H9 (cell line): ENCODE measurements at regions not wholly inside any gene's neighbourhood (a gene's known extent, or its start where the extent isn't known, plus 50 kb on each side); places are given as distances from the start of the nearest gene placed in this dataset.

Source experiments
- DNase-seq: peaks from one replicate; pipeline ENCODE4 v3.0.0-alpha.2; 2017
- H2AFZ ChIP-seq: one replicate; pipeline ENCODE4 v1.6.1; 2013; ENCODE audit warnings: mild to moderate bottlenecking, low read length, control low read depth, moderate library complexity
- H2AK5ac ChIP-seq: 2 replicates; pipeline ENCODE4 v1.6.1; 2013; ENCODE audit warnings: low read length, control low read depth, mixed read lengths; ENCODE audit not compliant: insufficient read length
- H2BK120ac ChIP-seq: one replicate; pipeline ENCODE4 v1.6.1; 2013; ENCODE audit warnings: low read depth, mild to moderate bottlenecking, low read length, control low read depth, inconsistent platforms; ENCODE audit not compliant: poor library complexity, severe bottlenecking
- H2BK12ac ChIP-seq: 2 replicates; pipeline ENCODE4 v1.6.1; 2013; ENCODE audit warnings: low read length, control low read depth, mixed read lengths, low read depth; ENCODE audit not compliant: insufficient read length
- H2BK15ac ChIP-seq: 2 replicates; pipeline ENCODE4 v1.6.1; 2013; ENCODE audit warnings: low read depth, low read length, control low read depth
- H2BK20ac ChIP-seq: one replicate; pipeline ENCODE4 v1.6.1; 2013; ENCODE audit warnings: low read depth, mild to moderate bottlenecking, low read length, control low read depth, inconsistent platforms; ENCODE audit not compliant: poor library complexity, severe bottlenecking
- H2BK5ac ChIP-seq: 2 replicates; pipeline ENCODE4 v1.6.1; 2013; ENCODE audit warnings: low read length, control low read depth, mixed read lengths; ENCODE audit not compliant: insufficient read length
- H3K14ac ChIP-seq: 2 replicates; pipeline ENCODE4 v1.6.1; 2013; ENCODE audit warnings: low read length, control low read depth; ENCODE audit not compliant: insufficient read depth
- H3K18ac ChIP-seq: 2 replicates; pipeline ENCODE4 v1.6.1; 2013; ENCODE audit warnings: low read depth, mild to moderate bottlenecking, mixed read lengths, low read length, control low read depth; ENCODE audit not compliant: insufficient read length
- H3K23ac ChIP-seq: 2 replicates; pipeline ENCODE4 v1.6.1; 2013; ENCODE audit warnings: low read length, control low read depth, mixed read lengths, low read depth; ENCODE audit not compliant: insufficient read length
- H3K23me2 ChIP-seq: 2 replicates; pipeline ENCODE4 v1.6.1; 2013; ENCODE audit warnings: low read depth, mild to moderate bottlenecking, mixed read lengths, low read length, control low read depth; ENCODE audit not compliant: insufficient read length, poor library complexity, severe bottlenecking
- H3K27ac ChIP-seq: 2 replicates; pipeline ENCODE4 v1.5.1; 2013; ENCODE audit warnings: low read length, control low read depth, mixed read lengths, low read depth; ENCODE audit not compliant: insufficient read length
- H3K27me3 ChIP-seq: 2 replicates; pipeline ENCODE4 v1.6.1; 2013; ENCODE audit warnings: low read length, control low read depth, inconsistent platforms; ENCODE audit not compliant: insufficient read depth
- H3K4ac ChIP-seq: 2 replicates; pipeline ENCODE4 v1.6.1; 2013; ENCODE audit warnings: low read depth, mild to moderate bottlenecking, control low read depth, inconsistent platforms, low read length, moderate library complexity
- H3K4me1 ChIP-seq: 2 replicates; pipeline ENCODE4 v1.6.1; 2013; ENCODE audit warnings: low read length, control low read depth, inconsistent platforms; ENCODE audit not compliant: insufficient read depth
- H3K4me2 ChIP-seq: 2 replicates; pipeline ENCODE4 v1.6.1; 2013; ENCODE audit warnings: low read length, control low read depth, mixed read lengths; ENCODE audit not compliant: insufficient read length, insufficient read depth
- H3K56ac ChIP-seq: 2 replicates; pipeline ENCODE4 v1.6.1; 2013; ENCODE audit warnings: low read depth, mild to moderate bottlenecking, mixed read lengths, low read length, control low read depth; ENCODE audit not compliant: insufficient read length
- H3K79me1 ChIP-seq: 2 replicates; pipeline ENCODE4 v1.6.1; 2013; ENCODE audit warnings: low read depth, mild to moderate bottlenecking, moderate library complexity, low read length, control low read depth, inconsistent platforms; ENCODE audit not compliant: insufficient read depth, poor library complexity, severe bottlenecking
- H3K79me2 ChIP-seq: 2 replicates; pipeline ENCODE4 v1.6.1; 2013; ENCODE audit warnings: low read length, control low read depth, inconsistent platforms; ENCODE audit not compliant: insufficient read depth
- H3K9ac ChIP-seq: 2 replicates; pipeline ENCODE4 v1.6.1; 2013; ENCODE audit warnings: low read length, control low read depth, mixed read lengths; ENCODE audit not compliant: insufficient read length; ENCODE audit errors: extremely low read depth
- H3K9me3 ChIP-seq: one replicate; pipeline ENCODE4 v1.6.1; 2013; ENCODE audit warnings: low read depth, low read length, inconsistent platforms; ENCODE audit not compliant: control insufficient read depth
- H3T11ph ChIP-seq: one replicate; pipeline ENCODE4 v1.6.1; 2013; ENCODE audit warnings: mild to moderate bottlenecking, low read length, control low read depth, inconsistent platforms
- H4K20me1 ChIP-seq: one replicate; pipeline ENCODE4 v1.6.1; 2013; ENCODE audit not compliant: control insufficient read depth, insufficient read length, insufficient read depth
- H4K5ac ChIP-seq: 2 replicates; pipeline ENCODE4 v1.6.1; 2013; ENCODE audit warnings: low read depth, mild to moderate bottlenecking, mixed read lengths, low read length, control low read depth; ENCODE audit not compliant: insufficient read length
- H4K8ac ChIP-seq: replicated peaks from 2 replicates; pipeline ENCODE4 v1.6.1; 2013; ENCODE audit warnings: low read length, control low read depth, mixed read lengths, low read depth; ENCODE audit not compliant: insufficient read length
- H4K91ac ChIP-seq: 2 replicates; pipeline ENCODE4 v1.6.1; 2013; ENCODE audit warnings: low read depth, mild to moderate bottlenecking, moderate library complexity, mixed read lengths, low read length, control low read depth; ENCODE audit not compliant: insufficient read length
- H3K27ac Mint-ChIP-seq, 3 experiments: 2 replicates in 2 of 3; 3 replicates in 1 of 3; pipeline ENCODE4 v1.8.0; 2020 to 2021; ENCODE audit warnings: mixed read lengths in 3 of 3, mild to moderate bottlenecking in 1 of 3, moderate library complexity in 1 of 3
- H3K27me3 Mint-ChIP-seq: 2 replicates; pipeline ENCODE4 v1.8.0; 2021; ENCODE audit warnings: low read depth, mild to moderate bottlenecking, moderate library complexity, mixed read lengths
- H3K36me3 Mint-ChIP-seq, 3 experiments: 2 replicates in 2 of 3; 3 replicates in 1 of 3; pipeline ENCODE4 v1.8.0; 2020 to 2021; ENCODE audit warnings: low read depth in 3 of 3, mixed read lengths in 3 of 3; ENCODE audit not compliant: insufficient read depth in 1 of 3
- H3K4me1 Mint-ChIP-seq, 2 experiments: 2 replicates each; pipeline ENCODE4 v1.8.0; 2020; ENCODE audit warnings: mixed read lengths in 2 of 2
- H3K4me3 Mint-ChIP-seq, 2 experiments: 2 replicates in 1 of 2; 3 replicates in 1 of 2; pipeline ENCODE4 v1.8.0; 2020 to 2021; ENCODE audit warnings: mild to moderate bottlenecking in 2 of 2, mixed read lengths in 2 of 2, moderate library complexity in 1 of 2
- H3K9me3 Mint-ChIP-seq, 2 experiments: 2 replicates in 1 of 2; 3 replicates in 1 of 2; pipeline ENCODE4 v1.8.0; 2020; ENCODE audit warnings: mild to moderate bottlenecking in 2 of 2, mixed read lengths in 2 of 2, moderate library complexity in 1 of 2
- WGBS: extraction: QIAGEN DNeasy Blood & Tissue Kit; methylation state at CpG from one replicate; pipeline ENCODE4 v1.1.7; 2013; ENCODE audit warnings: missing lambda C conversion rate, low lambda C conversion rate, mixed read lengths; ENCODE audit not compliant: insufficient read length; ENCODE audit errors: extremely low coverage; 5-methylcytosine and 5-hydroxymethylcytosine counted together
- TF ChIP-seq, protein P1 (sequence below): fragments of 200-600 bp; sonication (generic); conservative IDR thresholded peaks from 3 replicates; pipeline ENCODE4 v1.8.0; 2021; ENCODE audit warnings: antibody characterized with exemption, mild to moderate bottlenecking

DNA sequence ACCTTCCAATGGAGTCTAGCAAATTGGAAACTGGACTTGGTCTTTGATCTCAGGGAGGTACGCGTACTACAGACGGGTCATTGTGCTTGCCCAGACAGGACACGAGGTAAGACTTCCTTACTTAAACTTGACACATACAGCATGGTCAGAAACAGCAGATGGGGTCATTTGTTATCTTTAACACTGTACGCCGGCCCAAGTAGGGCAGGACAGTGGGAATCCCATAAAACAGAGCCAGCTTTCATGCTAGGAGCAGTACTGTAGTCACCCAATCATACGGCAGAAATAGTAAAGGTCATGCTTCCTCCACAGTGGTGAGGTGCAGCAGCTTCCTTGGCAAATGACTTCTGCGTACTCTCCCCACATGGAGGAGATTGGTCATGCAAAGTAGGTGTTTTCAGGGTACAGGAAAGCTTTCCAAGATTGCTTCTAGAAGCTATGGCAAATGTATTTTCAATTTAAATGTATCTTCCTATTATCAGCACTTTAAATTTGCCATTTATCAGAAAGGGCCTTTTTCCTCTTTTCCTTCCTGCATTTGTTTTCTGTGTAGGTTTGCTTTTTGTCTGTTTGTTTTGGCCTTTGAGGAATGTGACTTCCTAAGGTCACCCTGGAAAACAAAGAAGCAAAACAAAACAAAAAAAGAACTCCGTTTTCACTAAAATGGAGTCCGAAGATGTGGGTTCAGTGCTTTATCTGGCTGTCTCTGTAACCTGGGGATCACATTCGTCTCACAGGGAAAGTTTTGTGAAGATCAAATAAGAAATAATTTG, 74.0 kb upstream of the DSG1 start:
- H3K4me3 Mint-ChIP-seq, result no peak overlapping the region
- Histone ChIP-seq H3K18ac (peak overlapping the region; percentile 51), H3K4me1 (peaks cover 10% of the 10 kb centered on the region; the same call in 1 of the 2 replicates), H3K14ac (no peak overlapping the region), H3K23ac (no peak overlapping the region), H3K27ac (no peak overlapping the region), H3K27me3 (no peaks in the 10 kb centered on the region), H4K91ac (no peak overlapping the region), H3K4ac (no peak overlapping the region), H2AK5ac (no peak overlapping the region), H3K79me2 (no peaks in the 10 kb centered on the region), H3K56ac (no peak overlapping the region), H2BK12ac (peak overlapping the region; percentile 41), H3K9ac (no peak overlapping the region), H3K4me2 (no peak overlapping the region), H2BK20ac (no peak overlapping the region), H3T11ph (no peak overlapping the region), H2BK5ac (no peak overlapping the region), H3K79me1 (no peaks in the 10 kb centered on the region), H2AFZ (peak overlapping the region; percentile 27), H2BK15ac (no peak overlapping the region), H4K8ac (no peak overlapping the region), H4K5ac (no peak overlapping the region), H4K20me1 (no peaks in the 10 kb centered on the region), H2BK120ac (no peak overlapping the region), H3K9me3 (no peaks in the 10 kb centered on the region), H3K23me2 (no peaks in the 10 kb centered on the region)
- H3K36me3 Mint-ChIP-seq, result no peaks in the 10 kb centered on the region
- no peak for DNase-seq
- peak overlapping the region in 2 of 3 experiments; percentile 5 to 66; a peak in 2 of 7 replicates for H3K27ac Mint-ChIP-seq
- TF ChIP-seq, protein P1, sequence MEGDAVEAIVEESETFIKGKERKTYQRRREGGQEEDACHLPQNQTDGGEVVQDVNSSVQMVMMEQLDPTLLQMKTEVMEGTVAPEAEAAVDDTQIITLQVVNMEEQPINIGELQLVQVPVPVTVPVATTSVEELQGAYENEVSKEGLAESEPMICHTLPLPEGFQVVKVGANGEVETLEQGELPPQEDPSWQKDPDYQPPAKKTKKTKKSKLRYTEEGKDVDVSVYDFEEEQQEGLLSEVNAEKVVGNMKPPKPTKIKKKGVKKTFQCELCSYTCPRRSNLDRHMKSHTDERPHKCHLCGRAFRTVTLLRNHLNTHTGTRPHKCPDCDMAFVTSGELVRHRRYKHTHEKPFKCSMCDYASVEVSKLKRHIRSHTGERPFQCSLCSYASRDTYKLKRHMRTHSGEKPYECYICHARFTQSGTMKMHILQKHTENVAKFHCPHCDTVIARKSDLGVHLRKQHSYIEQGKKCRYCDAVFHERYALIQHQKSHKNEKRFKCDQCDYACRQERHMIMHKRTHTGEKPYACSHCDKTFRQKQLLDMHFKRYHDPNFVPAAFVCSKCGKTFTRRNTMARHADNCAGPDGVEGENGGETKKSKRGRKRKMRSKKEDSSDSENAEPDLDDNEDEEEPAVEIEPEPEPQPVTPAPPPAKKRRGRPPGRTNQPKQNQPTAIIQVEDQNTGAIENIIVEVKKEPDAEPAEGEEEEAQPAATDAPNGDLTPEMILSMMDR, result no peak
- H3K4me1 Mint-ChIP-seq, result peaks cover 43 to 44% of the 10 kb centered on the region in 2 experiments
- WGBS, result no CpG with 5 or more reads among the region's 11 CpGs
- no peaks in the 10 kb centered on the region for H3K27me3 Mint-ChIP-seq
- no peaks in the 10 kb centered on the region; a peak in 1 of 5 replicates for H3K9me3 Mint-ChIP-seq
